H1 (cell line): ENCODE measurements at regions not wholly inside any gene's neighbourhood (a gene's known extent, or its start where the extent isn't known, plus 50 kb on each side); places are given as distances from the start of the nearest gene placed in this dataset.

Source experiments
- CTCF ChIA-PET: fragments of 300-600 bp; sonication (Branson Sonifier 250); formaldehyde crosslinking; loops from one replicate; lab custom pipeline; 2021; ENCODE audit not compliant: partially characterized antibody; lab: Charles Lee
- POLR2A ChIA-PET: fragments of 300-600 bp; sonication (Branson Sonifier 250); formaldehyde crosslinking; loops from one replicate; lab custom pipeline; 2021; ENCODE audit warnings: inconsistent platforms; ENCODE audit not compliant: partially characterized antibody; lab: Charles Lee
- DNase-seq, 2 experiments: peaks; one replicate each; pipeline versions ENCODE4 v3.0.0 to v3.0.0-alpha.2; 2010 to 2022; ENCODE audit warnings: low spot score in 2 of 2, low read depth in 1 of 2, mixed read lengths in 1 of 2
- FAIRE-seq: peaks from 2 replicates; lab custom pipeline; 2011; peaks lifted over from hg19 to GRCh38; lab: Jason Lieb, UNC
- H2AFZ ChIP-seq: 2 replicates; pipeline ENCODE4 v1.8.1; 2012; ENCODE audit warnings: low read length, inconsistent platforms
- H2AK5ac ChIP-seq: 2 replicates; pipeline ENCODE4 v1.6.1; 2013; ENCODE audit warnings: low read depth, low read length
- H2BK120ac ChIP-seq: replicated peaks from 2 replicates; pipeline ENCODE3; 2013; ENCODE audit warnings: low read depth, low read length, inconsistent platforms
- H2BK12ac ChIP-seq: 2 replicates; pipeline ENCODE4 v1.6.1; 2013; ENCODE audit warnings: low read depth, low read length
- H2BK15ac ChIP-seq: 2 replicates; pipeline ENCODE4 v1.6.1; 2013; ENCODE audit warnings: low read length
- H2BK20ac ChIP-seq: 2 replicates; pipeline ENCODE4 v1.6.1; 2013; ENCODE audit warnings: low read length
- H2BK5ac ChIP-seq: 2 replicates; pipeline ENCODE4 v1.6.1; 2013; ENCODE audit warnings: low read depth, low read length
- H3K14ac ChIP-seq: 2 replicates; pipeline ENCODE4 v1.6.1; 2013; ENCODE audit warnings: inconsistent platforms; ENCODE audit not compliant: insufficient read length
- H3K18ac ChIP-seq: 2 replicates; pipeline ENCODE4 v1.6.1; 2013; ENCODE audit warnings: low read length; ENCODE audit errors: extremely low read depth
- H3K23ac ChIP-seq: 2 replicates; pipeline ENCODE4 v1.6.1; 2013; ENCODE audit warnings: inconsistent platforms; ENCODE audit not compliant: insufficient read length
- H3K23me2 ChIP-seq: 2 replicates; pipeline ENCODE4 v1.6.1; 2013; ENCODE audit warnings: low read depth, low read length
- H3K27ac ChIP-seq: 2 replicates; pipeline ENCODE4 v1.6.1; 2011; ENCODE audit warnings: low read depth, low read length, inconsistent platforms
- H3K27me3 ChIP-seq, 4 experiments: replicated peaks in 1 of 4; 1 replicate in 1 of 4; 2 replicates in 3 of 4; pipeline versions ENCODE4 v1.6.1 to v1.8.1; 2011 to 2013; ENCODE audit warnings: low read length in 3 of 4, mild to moderate bottlenecking in 3 of 4, inconsistent platforms in 2 of 4, mixed read lengths in 2 of 4, moderate library complexity in 1 of 4; ENCODE audit not compliant: control insufficient read depth in 3 of 4, insufficient read depth in 3 of 4; ENCODE audit errors: extremely low read depth in 1 of 4
- H3K36me3 ChIP-seq, 4 experiments: 2 replicates each; pipeline versions ENCODE4 v1.6.1 to v1.8.1; 2011 to 2013; ENCODE audit warnings: mild to moderate bottlenecking in 4 of 4, low read length in 3 of 4, moderate library complexity in 2 of 4, control low read depth in 1 of 4, inconsistent platforms in 1 of 4; ENCODE audit not compliant: insufficient read depth in 4 of 4, control insufficient read depth in 2 of 4
- H3K4ac ChIP-seq: replicated peaks from 2 replicates; pipeline ENCODE3; 2013; ENCODE audit warnings: low read length, low read depth, mixed read lengths, inconsistent platforms; ENCODE audit not compliant: insufficient read length
- H3K4me1 ChIP-seq, 4 experiments: replicated peaks in 1 of 4; 1 replicate in 1 of 4; 2 replicates in 3 of 4; pipeline versions ENCODE4 v1.6.1 to v1.8.1; 2011 to 2013; ENCODE audit warnings: low read length in 3 of 4, inconsistent platforms in 2 of 4, mixed read lengths in 1 of 4; ENCODE audit not compliant: insufficient read depth in 4 of 4, control insufficient read depth in 3 of 4
- H3K4me2 ChIP-seq, 2 experiments: 2 replicates each; pipeline versions ENCODE4 v1.6.1 to v1.8.1; 2011 to 2013; ENCODE audit warnings: low read depth in 2 of 2, low read length in 2 of 2, control low read depth in 1 of 2, inconsistent platforms in 1 of 2, mild to moderate bottlenecking in 1 of 2; ENCODE audit not compliant: insufficient read depth in 1 of 2
- H3K4me3 ChIP-seq, 4 experiments: fragments of 200-600, 300-600 bp in 1 of 4; sonication (generic), shearing (Covaris generic), sonication (Bioruptor Twin) in 1 of 4; 2 replicates each; pipeline versions ENCODE4 v1.5.1 to v1.8.1; 2011 to 2016; ENCODE audit warnings: low read length in 4 of 4, low read depth in 3 of 4, control low read depth in 2 of 4, inconsistent platforms in 2 of 4, mild to moderate bottlenecking in 2 of 4, mixed read lengths in 1 of 4, moderate library complexity in 1 of 4; ENCODE audit not compliant: insufficient read depth in 2 of 4; ENCODE audit errors: extremely low read depth in 1 of 4
- H3K56ac ChIP-seq: replicated peaks from 2 replicates; pipeline ENCODE3; 2013; ENCODE audit warnings: low read depth, mild to moderate bottlenecking, mixed read lengths, low read length, inconsistent platforms; ENCODE audit not compliant: insufficient read length
- H3K79me1 ChIP-seq: 2 replicates; pipeline ENCODE4 v1.6.1; 2013; ENCODE audit warnings: low read depth, low read length, control low read depth
- H3K79me2 ChIP-seq, 2 experiments: 2 replicates each; pipeline versions ENCODE4 v1.6.1 to v1.8.1; 2012 to 2013; ENCODE audit warnings: low read length in 2 of 2, mild to moderate bottlenecking in 2 of 2, inconsistent platforms in 1 of 2; ENCODE audit not compliant: insufficient read depth in 2 of 2, control insufficient read depth in 1 of 2
- H3K9ac ChIP-seq, 4 experiments: replicated peaks in 1 of 4; 1 replicate in 1 of 4; 2 replicates in 3 of 4; pipeline versions ENCODE4 v1.6.1 to v1.8.1; 2011 to 2013; ENCODE audit warnings: low read depth in 3 of 4, low read length in 3 of 4, control low read depth in 2 of 4, mild to moderate bottlenecking in 2 of 4, moderate library complexity in 2 of 4, inconsistent platforms in 1 of 4; ENCODE audit errors: extremely low read depth in 1 of 4
- H3K9me3 ChIP-seq, 2 experiments: 2 replicates each; pipeline versions ENCODE4 v1.6.1 to v1.8.1; 2012 to 2013; ENCODE audit warnings: mild to moderate bottlenecking in 2 of 2, moderate library complexity in 2 of 2, control low read depth in 1 of 2, inconsistent platforms in 1 of 2, low read depth in 1 of 2, low read length in 1 of 2, mixed read lengths in 1 of 2; ENCODE audit not compliant: insufficient read depth in 2 of 2
- H4K20me1 ChIP-seq, 2 experiments: replicated peaks in 1 of 2; 2 replicates each; pipeline versions ENCODE3 to v1.8.1; 2011 to 2013; ENCODE audit warnings: inconsistent platforms in 2 of 2, low read length in 2 of 2, mild to moderate bottlenecking in 1 of 2; ENCODE audit not compliant: insufficient read depth in 2 of 2, control insufficient read depth in 1 of 2
- H4K5ac ChIP-seq: 2 replicates; pipeline ENCODE4 v1.6.1; 2013; ENCODE audit warnings: low read length, low read depth, mixed read lengths, inconsistent platforms; ENCODE audit not compliant: insufficient read length
- H4K8ac ChIP-seq: 2 replicates; pipeline ENCODE4 v1.8.0; 2013; ENCODE audit warnings: mild to moderate bottlenecking, moderate library complexity, low read length, inconsistent platforms; ENCODE audit not compliant: insufficient read depth; ENCODE audit errors: extremely low read depth
- H4K91ac ChIP-seq: replicated peaks from 2 replicates; pipeline ENCODE3; 2013; ENCODE audit warnings: low read length, mixed read lengths, inconsistent platforms; ENCODE audit not compliant: insufficient read length
- BCL11A ChIP-seq, 2 experiments: IDR thresholded peaks; one replicate each; pipeline ENCODE4 v1.6.1; 2011; ENCODE audit warnings: low read depth in 2 of 2, low read length in 2 of 2, mild to moderate bottlenecking in 2 of 2
- FOSL1 ChIP-seq: IDR thresholded peaks from 2 replicates; pipeline ENCODE4 v1.6.1; 2011; ENCODE audit warnings: mild to moderate bottlenecking, low read depth, low read length, moderate library complexity; ENCODE audit not compliant: insufficient read depth
- TAF7 ChIP-seq: optimal IDR thresholded peaks from 2 replicates; pipeline ENCODE3; 2011; ENCODE audit warnings: low read depth, mild to moderate bottlenecking, inconsistent platforms, low read length, moderate library complexity, borderline replicate concordance
- ZNF274 ChIP-seq: IDR thresholded peaks from 2 replicates; pipeline ENCODE4 v1.7.0; 2012; ENCODE audit warnings: low read length, borderline replicate concordance; ENCODE audit errors: extremely low read depth
- TF ChIP-seq, protein P1 (sequence below), 3 experiments: IDR thresholded peaks; 1 replicate in 2 of 3; 2 replicates in 1 of 3; pipeline versions ENCODE4 v1.5.1 to v1.6.1; 2011; ENCODE audit warnings: low read length in 3 of 3, mild to moderate bottlenecking in 3 of 3, inconsistent platforms in 2 of 3, low read depth in 1 of 3, moderate library complexity in 1 of 3; ENCODE audit not compliant: insufficient read depth in 1 of 3; ENCODE audit errors: control extremely low read depth in 1 of 3

DNA sequence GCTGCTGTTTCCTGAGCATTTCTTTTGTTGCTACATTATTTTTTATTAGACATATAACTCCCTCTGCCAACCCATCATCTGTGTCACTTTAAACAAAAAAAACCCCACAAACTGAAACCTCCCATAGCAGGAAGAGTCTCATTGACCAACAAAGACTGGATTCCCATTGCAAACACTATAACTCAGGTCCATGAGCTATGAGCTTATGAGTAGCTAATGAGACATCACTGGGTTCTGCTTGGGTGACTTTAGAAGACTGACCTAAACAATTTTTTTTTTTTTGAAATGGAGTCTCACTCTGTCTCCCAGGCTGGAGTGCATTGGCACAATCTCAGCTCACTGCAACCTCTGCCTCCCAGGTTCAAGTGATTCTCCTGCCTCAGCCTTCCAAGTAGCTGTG lies 212.8 kb downstream of the LTN1 start:
- Histone ChIP-seq H4K5ac (no peak overlapping the region), H3K79me2 (no peaks in the 10 kb centered on the region), H3K9ac (no peak overlapping the region), H3K14ac (no peak overlapping the region), H2BK120ac (no peak overlapping the region), H3K23ac (no peak overlapping the region), H3K4me3 (no peak overlapping the region), H3K56ac (no peak overlapping the region), H3K4me2 (no peak overlapping the region), H3K79me1 (no peaks in the 10 kb centered on the region), H3K4me1 (no peaks in the 10 kb centered on the region), H2BK15ac (no peak overlapping the region), H2AFZ (no peak overlapping the region), H3K23me2 (no peaks in the 10 kb centered on the region), H3K9me3 (peaks cover 0 to 8% of the 10 kb centered on the region in 2 experiments; a peak in 2 of 4 replicates), H3K27ac (no peak overlapping the region), H2BK5ac (no peak overlapping the region), H4K8ac (no peak overlapping the region), H2BK12ac (no peak overlapping the region), H4K20me1 (no peaks in the 10 kb centered on the region), H2AK5ac (no peak overlapping the region), H3K4ac (no peak overlapping the region), H3K27me3 (no peaks in the 10 kb centered on the region), H3K18ac (no peak overlapping the region), H2BK20ac (no peak overlapping the region), H3K36me3 (peaks cover 0 to 2% (median 0%) of the 10 kb centered on the region in 4 experiments; a peak in 1 of 8 replicates), H4K91ac (no peak overlapping the region)
- DNase-seq (no peak), FAIRE-seq (no peak)
- ChIA-PET CTCF (interaction anchor here (1.7 to 2.0 kb wide), 2 partner anchors 34 to 54 kb away, joined by 4 to 5 read pairs; no protein-coding TSS in a partner anchor), POLR2A (no interaction called here)
- TF ChIP-seq ZNF274 (no peak), FOSL1 (no peak), BCL11A (IDR thresholded peaks at IDR 0.05; ENCODE audit: low read depth in 2 of 2, low read length in 2 of 2) (no peak), TAF7 (no peak)
- TF ChIP-seq, protein P1, sequence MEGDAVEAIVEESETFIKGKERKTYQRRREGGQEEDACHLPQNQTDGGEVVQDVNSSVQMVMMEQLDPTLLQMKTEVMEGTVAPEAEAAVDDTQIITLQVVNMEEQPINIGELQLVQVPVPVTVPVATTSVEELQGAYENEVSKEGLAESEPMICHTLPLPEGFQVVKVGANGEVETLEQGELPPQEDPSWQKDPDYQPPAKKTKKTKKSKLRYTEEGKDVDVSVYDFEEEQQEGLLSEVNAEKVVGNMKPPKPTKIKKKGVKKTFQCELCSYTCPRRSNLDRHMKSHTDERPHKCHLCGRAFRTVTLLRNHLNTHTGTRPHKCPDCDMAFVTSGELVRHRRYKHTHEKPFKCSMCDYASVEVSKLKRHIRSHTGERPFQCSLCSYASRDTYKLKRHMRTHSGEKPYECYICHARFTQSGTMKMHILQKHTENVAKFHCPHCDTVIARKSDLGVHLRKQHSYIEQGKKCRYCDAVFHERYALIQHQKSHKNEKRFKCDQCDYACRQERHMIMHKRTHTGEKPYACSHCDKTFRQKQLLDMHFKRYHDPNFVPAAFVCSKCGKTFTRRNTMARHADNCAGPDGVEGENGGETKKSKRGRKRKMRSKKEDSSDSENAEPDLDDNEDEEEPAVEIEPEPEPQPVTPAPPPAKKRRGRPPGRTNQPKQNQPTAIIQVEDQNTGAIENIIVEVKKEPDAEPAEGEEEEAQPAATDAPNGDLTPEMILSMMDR (IDR thresholded peaks at IDR 0.05; ENCODE audit: control extremely low read depth in 1 of 3, insufficient read depth in 1 of 3, low read depth in 1 of 3, low read length in 3 of 3) = no peak
